OCI-LY3 (cell line): ENCODE measurements at regions not wholly inside any gene's neighbourhood (a gene's known extent, or its start where the extent isn't known, plus 50 kb on each side); places are given as distances from the start of the nearest gene placed in this dataset.

ENCODE experiments used
- EZH2phosphoT487 ChIP-seq: fragments of 200-600 bp; shearing (Covaris generic); IDR thresholded peaks from 2 replicates; pipeline ENCODE4 v1.6.1; 2018; ENCODE audit warnings: antibody characterized with exemption, mixed run types, low read depth
- TF ChIP-seq, protein P1 (sequence below): fragments of 200-600, 300-600 bp; sonication (generic); IDR thresholded peaks from 2 replicates; pipeline ENCODE4 v1.5.1; 2014; ENCODE audit warnings: antibody characterized with exemption, low read length, low read depth

DNA sequence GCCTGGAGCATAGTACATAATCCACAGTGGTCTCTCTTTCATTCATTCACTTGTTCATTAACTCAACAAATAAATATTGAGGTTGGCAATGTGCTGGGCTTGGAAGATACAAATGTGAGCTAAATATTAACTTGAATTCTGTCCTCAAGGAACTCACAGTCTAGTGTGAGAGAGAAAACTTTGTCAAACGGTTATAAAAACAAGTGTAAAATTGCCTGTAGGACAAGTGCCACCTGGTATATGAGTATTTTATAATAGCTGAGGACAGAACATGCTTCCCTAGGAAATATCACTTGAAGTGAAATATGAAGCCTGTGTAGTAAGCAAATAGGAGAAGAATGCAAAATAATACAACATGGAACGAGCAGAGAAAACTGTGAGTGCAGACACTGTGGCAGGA lies 173.1 kb upstream of the CMC1 start:
- TF ChIP-seq, protein P1, sequence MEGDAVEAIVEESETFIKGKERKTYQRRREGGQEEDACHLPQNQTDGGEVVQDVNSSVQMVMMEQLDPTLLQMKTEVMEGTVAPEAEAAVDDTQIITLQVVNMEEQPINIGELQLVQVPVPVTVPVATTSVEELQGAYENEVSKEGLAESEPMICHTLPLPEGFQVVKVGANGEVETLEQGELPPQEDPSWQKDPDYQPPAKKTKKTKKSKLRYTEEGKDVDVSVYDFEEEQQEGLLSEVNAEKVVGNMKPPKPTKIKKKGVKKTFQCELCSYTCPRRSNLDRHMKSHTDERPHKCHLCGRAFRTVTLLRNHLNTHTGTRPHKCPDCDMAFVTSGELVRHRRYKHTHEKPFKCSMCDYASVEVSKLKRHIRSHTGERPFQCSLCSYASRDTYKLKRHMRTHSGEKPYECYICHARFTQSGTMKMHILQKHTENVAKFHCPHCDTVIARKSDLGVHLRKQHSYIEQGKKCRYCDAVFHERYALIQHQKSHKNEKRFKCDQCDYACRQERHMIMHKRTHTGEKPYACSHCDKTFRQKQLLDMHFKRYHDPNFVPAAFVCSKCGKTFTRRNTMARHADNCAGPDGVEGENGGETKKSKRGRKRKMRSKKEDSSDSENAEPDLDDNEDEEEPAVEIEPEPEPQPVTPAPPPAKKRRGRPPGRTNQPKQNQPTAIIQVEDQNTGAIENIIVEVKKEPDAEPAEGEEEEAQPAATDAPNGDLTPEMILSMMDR: no peak
- no peak for TF ChIP-seq EZH2phosphoT487
